Testis (tissue), 2 donors: ENCODE measurements at regions not wholly inside any gene's neighbourhood (a gene's known extent, or its start where the extent isn't known, plus 50 kb on each side); places are given as distances from the start of the nearest gene placed in this dataset.

Experiments used
- DNase-seq: peaks from one replicate; pipeline ENCODE4 v3.0.0-alpha.2; 2019
- H3K27ac ChIP-seq, 2 donors: fragments of 200-600 bp; sonication (generic); one replicate each; pipeline ENCODE4 v1.5.1; 2019
- H3K27me3 ChIP-seq: fragments of 200-600 bp; sonication (generic); one replicate; pipeline ENCODE4 v1.5.1; 2019
- H3K36me3 ChIP-seq: fragments of 200-600 bp; sonication (generic); one replicate; pipeline ENCODE4 v1.5.1; 2017; ENCODE audit warnings: low read depth; ENCODE audit errors: missing control alignments
- H3K4me1 ChIP-seq: fragments of 200-600 bp; sonication (generic); one replicate; pipeline ENCODE4 v1.5.1; 2019
- H3K4me3 ChIP-seq, 2 donors: fragments of 200-600 bp; sonication (generic); one replicate each; pipeline ENCODE4 v1.5.1; 2017 to 2019
- H3K9me3 ChIP-seq: fragments of 200-600 bp; sonication (generic); one replicate; pipeline ENCODE4 v1.5.1; 2017
- POLR2A ChIP-seq: fragments of 450-650 bp; IDR thresholded peaks from one replicate; pipeline ENCODE4 v1.6.1; 2017; ENCODE audit warnings: antibody characterized with exemption, mild to moderate bottlenecking, moderate library complexity
- WGBS, 2 donors: methylation state at CpG; one replicate each; pipeline ENCODE4 v1.1.5; 2018; 5-methylcytosine and 5-hydroxymethylcytosine counted together
- intact Hi-C: fragments of 100-400 bp; cut with DNase I; formaldehyde crosslinking; loops from one replicate; pipeline ENCODE4 v1.15.1; 2023; ENCODE audit warnings: low total_unique reads
- TF ChIP-seq, protein P1 (sequence below), 3 experiments: fragments of 450-650 bp in 2 of 3; fragments of 200-600 bp in 1 of 3; sonication (generic) in 1 of 3; IDR thresholded peaks; one replicate each; pipeline ENCODE4 v1.5.1; 2016 to 2019; ENCODE audit warnings: antibody characterized with exemption in 3 of 3, mild to moderate bottlenecking in 2 of 3, moderate library complexity in 1 of 3

GRCh38 chr16:74026373-74027281, 270.0 kb upstream of the PSMD7 start:
- Histone ChIP-seq H3K4me1 (no peaks in the 10 kb centered on the region), H3K4me3 (no peak overlapping the region), H3K27me3 (no peaks in the 10 kb centered on the region), H3K36me3 (no peaks in the 10 kb centered on the region), H3K27ac (no peak overlapping the region), H3K9me3 (no peaks in the 10 kb centered on the region)
- TF ChIP-seq, protein P1, sequence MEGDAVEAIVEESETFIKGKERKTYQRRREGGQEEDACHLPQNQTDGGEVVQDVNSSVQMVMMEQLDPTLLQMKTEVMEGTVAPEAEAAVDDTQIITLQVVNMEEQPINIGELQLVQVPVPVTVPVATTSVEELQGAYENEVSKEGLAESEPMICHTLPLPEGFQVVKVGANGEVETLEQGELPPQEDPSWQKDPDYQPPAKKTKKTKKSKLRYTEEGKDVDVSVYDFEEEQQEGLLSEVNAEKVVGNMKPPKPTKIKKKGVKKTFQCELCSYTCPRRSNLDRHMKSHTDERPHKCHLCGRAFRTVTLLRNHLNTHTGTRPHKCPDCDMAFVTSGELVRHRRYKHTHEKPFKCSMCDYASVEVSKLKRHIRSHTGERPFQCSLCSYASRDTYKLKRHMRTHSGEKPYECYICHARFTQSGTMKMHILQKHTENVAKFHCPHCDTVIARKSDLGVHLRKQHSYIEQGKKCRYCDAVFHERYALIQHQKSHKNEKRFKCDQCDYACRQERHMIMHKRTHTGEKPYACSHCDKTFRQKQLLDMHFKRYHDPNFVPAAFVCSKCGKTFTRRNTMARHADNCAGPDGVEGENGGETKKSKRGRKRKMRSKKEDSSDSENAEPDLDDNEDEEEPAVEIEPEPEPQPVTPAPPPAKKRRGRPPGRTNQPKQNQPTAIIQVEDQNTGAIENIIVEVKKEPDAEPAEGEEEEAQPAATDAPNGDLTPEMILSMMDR (IDR thresholded peaks at IDR 0.05): no peak
- no peak for TF ChIP-seq POLR2A
- intact Hi-C loops: no loop called here
- no peak for DNase-seq
- WGBS, 2 donors: 48 to 50% methylated on average over 6 of the region's 6 CpGs

DNA sequence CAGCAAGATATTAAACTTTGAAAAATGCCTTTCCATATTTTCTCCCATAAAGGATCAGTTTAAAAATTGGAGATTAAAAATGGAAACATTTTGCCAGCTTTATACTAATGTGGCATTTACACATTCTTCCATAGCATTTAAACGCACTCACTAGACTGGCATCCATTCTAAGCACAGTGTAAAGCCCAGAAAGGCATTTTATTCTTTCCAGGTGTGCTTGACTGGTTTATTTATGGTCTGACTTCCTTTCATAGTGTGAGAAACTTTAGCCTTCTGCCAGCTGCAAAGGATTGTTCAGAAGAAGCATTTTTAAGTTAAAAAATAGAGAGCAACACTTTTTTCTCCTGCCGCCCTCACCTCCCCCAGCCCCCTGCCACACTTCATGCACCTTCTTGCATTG, 271.7 kb upstream of the PSMD7 start:
- no peaks in the 10 kb centered on the region for H3K27me3 ChIP-seq
- TF ChIP-seq POLR2A: no peak
- TF ChIP-seq, protein P1 (IDR thresholded peaks at IDR 0.05): no peak
- no peaks in the 10 kb centered on the region for H3K4me1 ChIP-seq
- no peaks in the 10 kb centered on the region for H3K9me3 ChIP-seq
- H3K36me3 ChIP-seq: no peaks in the 10 kb centered on the region
- no peak overlapping the region for H3K27ac ChIP-seq
- intact Hi-C loops: no loop called here
- no peak for DNase-seq
- 75 to 78% methylated on average over 2 of the region's 2 CpGs for WGBS, 2 donors
- no peak overlapping the region for H3K4me3 ChIP-seq

GRCh38 chr16:74020095-74020670, 276.4 kb upstream of the PSMD7 start:
- Histone ChIP-seq H3K27ac (no peak overlapping the region), H3K4me3 (no peak overlapping the region), H3K9me3 (no peaks in the 10 kb centered on the region), H3K4me1 (no peaks in the 10 kb centered on the region), H3K36me3 (no peaks in the 10 kb centered on the region), H3K27me3 (no peaks in the 10 kb centered on the region)
- TF ChIP-seq POLR2A: no peak
- TF ChIP-seq, protein P1 (IDR thresholded peaks at IDR 0.05): no peak
- DNase-seq: no peak
- 73 to 81% methylated on average over 4 of the region's 4 CpGs for WGBS, 2 donors
- intact Hi-C loops: no loop called here

DNA sequence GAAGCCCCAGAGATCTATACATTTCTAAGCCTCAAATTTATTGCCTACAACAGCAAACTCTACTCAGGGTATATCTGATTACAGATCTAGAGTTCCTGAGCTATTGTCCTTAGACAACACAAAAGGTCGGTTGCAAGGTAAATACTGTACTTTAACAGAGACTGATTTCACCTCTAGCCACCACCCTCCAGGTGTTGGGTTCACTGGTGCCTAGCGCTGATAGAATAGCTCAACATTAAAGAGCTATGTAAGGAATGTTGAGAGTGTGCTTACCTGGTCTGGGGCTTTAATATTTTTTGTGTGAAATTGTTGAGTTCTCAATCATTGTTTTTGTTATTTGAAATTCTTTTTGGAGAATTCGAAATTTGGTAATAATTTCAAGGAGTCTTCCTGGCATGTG, 277.0 kb upstream of the PSMD7 start:
- no peak overlapping the region for H3K27ac ChIP-seq
- no peaks in the 10 kb centered on the region for H3K9me3 ChIP-seq
- no peak overlapping the region for H3K4me3 ChIP-seq
- H3K27me3 ChIP-seq: no peaks in the 10 kb centered on the region
- WGBS, 2 donors: 56 to 78% methylated on average over 3 of the region's 3 CpGs
- H3K36me3 ChIP-seq: no peaks in the 10 kb centered on the region
- TF ChIP-seq, protein P1 (IDR thresholded peaks at IDR 0.05): no peak
- TF ChIP-seq POLR2A: no peak
- intact Hi-C loops: no loop called here
- DNase-seq: no peak
- no peaks in the 10 kb centered on the region for H3K4me1 ChIP-seq
